ENCODE measurements at regions not wholly inside any gene's neighbourhood (a gene's known extent, or its start where the extent isn't known, plus 50 kb on each side); places are given as distances from the start of the nearest gene placed in this dataset.
"Not testable (repeated sequence)": the region's sequence is repeated elsewhere in the genome, so short reads cannot be mapped to it uniquely, and the experiment has no call there.

DNA sequence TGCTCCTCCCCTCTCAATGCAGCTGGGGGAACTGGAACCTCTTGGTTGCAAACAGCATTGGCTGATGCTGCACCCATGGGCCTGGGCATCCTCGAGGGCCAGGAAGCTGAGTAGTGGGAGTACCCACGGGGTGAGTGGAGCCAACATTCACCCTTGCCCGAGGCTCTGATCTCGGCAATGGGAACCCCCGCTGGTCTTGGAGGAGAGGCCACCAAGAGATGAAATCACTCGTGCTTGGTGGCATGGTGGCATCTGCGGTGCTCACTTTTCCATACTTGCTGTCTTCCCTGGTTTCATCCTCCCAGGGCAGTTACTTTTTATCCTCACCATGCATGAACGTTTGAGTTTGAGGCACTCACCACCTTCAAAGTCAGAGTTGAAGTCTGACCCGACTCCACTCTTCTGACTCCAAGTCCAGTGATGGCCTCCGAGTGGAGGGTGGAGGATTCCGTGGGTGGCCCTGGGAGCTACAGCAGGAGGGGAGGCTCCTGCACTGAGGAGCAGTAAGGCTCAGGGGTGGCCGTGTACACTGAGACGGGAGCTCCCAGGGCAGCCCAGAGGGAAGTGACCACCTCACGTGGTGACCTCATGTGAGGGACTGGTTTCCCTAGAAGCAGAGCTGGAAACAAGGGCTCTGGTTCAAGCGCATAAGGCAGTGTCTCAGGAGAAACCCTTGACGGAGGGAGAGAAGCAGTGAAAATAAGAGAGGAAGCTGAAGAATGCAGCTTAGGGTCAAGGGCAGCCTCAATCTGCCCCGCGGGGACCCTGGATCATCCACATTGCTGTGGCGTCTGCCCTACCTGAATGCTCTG lies 349.1 kb downstream of the TCERG1L start:
- no peak for DNase-seq

DNA sequence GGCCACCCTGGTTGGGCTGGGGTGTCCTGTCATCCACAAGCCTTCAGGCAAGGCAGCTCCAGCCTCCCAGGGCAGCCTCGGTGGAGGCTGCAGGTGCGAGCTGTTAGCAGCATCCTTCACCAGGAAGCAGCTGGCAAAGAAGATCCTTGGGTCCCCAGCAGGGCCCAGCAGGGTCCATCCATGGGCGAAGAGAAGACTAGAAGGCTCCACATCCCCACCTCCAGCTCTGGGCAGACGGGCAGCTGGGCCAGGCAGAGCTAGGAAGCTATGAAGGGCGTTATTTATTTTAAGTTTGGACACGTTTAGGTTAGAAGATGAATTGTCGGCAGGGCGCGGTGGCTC lies 348.5 kb downstream of the TCERG1L start:
- no peak for DNase-seq

DNA sequence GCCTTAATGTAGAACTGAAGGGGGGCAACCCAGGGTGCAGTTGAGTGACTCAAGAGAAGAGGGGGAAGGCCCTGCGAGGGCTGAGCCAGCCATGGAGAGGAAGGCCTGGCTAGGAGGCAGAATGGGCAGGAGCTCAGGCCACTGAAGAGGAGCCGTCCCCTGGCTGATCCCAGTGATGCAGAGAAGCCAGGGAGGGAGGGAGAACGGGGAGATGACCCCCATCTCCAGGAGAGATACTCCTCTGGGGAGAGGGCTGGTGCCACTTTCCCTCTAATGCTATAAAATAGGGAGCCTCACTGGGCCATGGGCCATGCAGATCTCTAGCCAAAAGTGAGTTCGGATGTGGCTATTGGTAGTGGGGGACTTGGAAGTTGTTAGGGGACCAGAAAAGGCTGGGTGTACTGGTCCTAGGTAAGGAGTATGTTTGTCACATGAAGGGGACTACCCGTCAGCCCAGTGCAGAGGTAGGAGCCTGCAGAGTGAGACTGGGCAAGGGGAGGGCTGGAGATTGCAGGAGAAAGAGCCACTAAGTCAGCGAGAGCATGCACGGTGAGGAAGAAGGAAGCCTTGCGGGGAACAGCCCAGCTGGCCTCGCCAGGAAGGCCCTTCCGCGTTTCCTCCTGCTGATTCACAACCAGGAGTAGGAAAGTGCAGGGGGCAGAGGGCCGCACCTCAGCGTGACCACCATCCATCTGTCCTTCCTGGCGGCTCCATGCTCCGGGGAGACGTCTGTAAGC lies 347.6 kb downstream of the TCERG1L start:
- no peak for DNase-seq

DNA sequence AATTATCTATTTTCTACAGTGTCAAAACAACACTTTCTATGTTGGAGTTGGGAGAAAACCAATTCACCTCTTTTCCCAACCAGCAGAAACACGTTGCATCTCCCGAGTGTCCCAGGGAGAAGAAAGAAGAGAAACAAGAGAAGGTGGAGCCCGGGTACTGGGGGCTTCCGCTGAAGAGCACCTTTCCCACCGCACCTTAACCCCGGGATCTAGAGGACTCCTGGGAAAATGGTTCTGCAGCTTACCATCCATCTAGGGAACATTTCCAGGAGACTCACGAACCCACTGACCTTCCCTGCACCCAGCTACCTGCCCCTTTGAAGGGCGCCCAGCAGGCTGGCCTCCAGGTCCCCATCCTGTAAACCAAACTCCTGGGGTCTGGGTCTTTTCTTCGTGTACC lies 346.8 kb downstream of the TCERG1L start:
- no peak for DNase-seq

DNA sequence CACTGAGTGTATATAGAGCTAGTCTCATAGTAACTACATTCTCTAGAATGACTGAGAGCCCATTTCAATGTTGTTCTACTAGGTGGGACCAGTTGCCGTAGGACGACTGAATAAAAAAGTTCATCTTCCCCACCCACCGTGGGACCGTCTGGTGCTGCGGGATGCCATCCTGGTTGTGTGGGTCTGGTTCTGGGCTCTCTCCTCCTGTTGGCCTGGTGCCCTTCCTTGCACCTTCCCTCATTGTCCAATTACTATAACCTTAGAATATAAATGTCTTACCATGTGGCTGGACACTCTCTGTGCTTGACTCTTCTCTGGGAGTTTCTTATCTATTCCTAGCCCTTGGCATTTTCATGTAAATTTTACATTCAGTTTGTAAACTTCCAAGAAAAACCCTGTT lies 344.4 kb downstream of the TCERG1L start:
- DNase-seq: no peak

DNA sequence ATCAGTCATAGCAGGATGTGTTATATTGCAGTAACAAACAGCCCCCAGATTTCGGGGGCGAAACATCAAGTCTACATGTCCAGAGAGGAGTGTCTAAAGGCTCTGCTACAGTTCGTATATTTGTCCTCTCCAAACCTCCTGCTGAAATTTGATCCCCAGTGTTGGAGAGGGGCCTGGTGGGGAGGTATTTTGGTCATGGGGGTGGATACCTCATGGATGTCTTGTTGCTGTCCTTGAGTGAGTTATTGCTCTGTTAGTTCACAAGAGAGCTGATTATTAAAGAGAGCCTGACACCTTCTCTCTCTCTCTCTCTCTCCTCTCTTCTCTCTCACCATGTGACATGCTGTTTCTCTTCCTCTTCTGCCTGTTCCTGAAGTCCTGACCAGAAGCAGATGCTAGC lies 343.7 kb downstream of the TCERG1L start:
- no peak for DNase-seq

DNA sequence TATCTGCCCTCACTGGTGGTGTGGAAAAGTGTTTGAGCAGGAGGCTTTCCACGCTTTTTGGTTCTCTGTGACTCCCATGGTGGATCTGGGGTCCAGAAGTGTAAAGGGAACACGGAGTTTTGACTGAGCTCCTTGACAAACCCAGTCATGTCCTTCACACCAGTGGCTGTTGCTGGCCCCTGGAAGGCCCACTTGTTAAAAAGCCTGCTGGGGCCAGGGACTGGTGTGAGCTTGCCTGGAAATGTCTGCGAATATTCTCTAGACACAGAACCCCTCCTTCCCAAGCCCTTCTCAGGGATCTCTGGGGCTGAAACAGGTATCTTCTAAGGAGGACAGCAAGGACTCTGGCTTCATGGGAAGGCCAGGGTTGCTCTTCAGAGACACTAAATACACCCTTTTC lies 343.0 kb downstream of the TCERG1L start:
- no peak for DNase-seq

DNA sequence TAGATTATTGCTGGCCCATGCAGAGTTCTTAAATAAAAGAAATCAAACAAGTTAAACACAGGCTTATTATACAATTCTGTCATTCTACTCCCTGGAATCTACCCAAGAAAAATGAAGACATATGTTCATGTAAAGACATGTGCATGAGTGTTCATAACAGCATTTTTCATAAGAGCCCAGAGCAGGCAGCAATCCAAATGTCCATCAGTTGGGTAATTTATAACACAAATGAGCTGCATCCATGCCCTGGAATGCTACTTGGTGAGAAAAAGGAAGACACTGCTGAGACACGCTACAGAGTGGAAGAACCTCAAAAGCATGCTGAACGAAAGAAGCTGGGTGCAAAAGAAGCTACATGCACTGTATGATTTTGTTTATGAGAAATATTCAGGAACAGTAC lies 342.6 kb downstream of the TCERG1L start:
- no peak for DNase-seq

DNA sequence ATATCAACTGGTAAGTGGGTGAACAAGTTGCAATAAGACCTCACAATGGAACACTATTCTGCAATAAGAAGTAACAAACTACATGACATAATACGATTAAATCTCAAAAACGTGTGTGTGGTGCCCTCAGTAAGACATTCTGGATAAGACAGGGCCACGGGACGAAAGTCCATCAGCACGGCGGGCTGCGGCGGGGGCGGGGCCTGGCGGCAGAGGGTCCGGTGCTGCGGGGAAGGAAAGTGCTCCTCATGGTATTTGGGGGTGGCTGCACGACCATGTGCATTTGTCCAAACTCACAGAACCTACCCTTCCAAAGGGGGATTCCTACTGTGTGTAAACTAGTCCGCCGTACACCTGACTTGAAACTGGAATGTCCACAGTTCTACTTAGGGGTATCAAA lies 341.8 kb downstream of the TCERG1L start:
- no peak for DNase-seq

DNA sequence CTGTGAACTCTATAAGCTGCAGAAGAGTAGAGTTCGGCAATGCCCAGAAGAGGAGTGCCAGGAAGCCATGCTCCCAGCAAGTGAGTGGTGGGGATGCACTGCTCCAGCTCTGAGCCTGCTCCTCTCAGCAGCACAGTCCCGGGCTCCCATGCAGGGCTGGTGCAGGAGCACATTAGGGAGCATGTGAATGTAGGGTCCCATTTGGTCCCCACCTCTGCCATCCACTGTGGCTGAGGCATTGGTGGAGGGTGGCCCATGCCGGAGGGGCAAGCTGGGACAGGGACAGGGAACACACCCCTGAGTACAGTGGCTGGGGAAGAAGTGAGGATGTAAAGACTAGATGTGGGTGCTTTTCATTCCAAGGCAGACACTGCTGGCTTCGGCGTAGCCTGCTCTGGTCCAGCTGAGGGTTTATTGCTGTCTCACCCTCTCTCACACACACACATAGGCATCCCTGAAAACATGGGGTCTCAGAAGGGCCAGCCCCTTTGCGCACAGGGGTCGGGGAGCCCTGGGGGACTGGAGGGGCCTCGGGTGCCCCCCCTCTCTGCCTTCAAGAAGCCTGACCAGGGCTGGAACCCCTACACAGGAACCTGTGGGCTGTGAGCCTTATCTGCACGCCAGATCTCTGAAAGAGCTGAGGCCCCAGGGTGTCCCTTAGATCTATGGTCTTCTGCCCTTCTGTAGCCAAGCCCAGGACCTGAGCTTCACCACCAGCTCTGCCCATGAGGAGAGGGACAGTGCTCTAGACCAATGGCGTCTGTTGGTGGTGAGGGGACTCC lies 341.0 kb downstream of the TCERG1L start:
- no peak for DNase-seq

DNA sequence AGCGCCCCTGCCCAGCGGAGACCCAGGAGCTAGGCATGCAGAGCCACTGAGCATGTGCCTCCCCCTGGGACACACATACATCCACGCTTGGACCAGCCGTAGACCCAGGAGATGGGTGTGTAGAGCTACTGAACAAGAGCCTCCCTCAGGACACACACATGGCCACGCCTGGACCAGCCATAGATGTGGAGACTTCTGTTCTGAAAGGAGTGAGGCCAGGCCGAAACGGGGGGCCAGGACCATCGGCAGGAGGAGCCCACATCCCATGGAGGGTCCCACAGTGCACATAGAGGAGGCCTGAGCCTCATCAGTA lies 340.4 kb downstream of the TCERG1L start:
- no peak for DNase-seq

DNA sequence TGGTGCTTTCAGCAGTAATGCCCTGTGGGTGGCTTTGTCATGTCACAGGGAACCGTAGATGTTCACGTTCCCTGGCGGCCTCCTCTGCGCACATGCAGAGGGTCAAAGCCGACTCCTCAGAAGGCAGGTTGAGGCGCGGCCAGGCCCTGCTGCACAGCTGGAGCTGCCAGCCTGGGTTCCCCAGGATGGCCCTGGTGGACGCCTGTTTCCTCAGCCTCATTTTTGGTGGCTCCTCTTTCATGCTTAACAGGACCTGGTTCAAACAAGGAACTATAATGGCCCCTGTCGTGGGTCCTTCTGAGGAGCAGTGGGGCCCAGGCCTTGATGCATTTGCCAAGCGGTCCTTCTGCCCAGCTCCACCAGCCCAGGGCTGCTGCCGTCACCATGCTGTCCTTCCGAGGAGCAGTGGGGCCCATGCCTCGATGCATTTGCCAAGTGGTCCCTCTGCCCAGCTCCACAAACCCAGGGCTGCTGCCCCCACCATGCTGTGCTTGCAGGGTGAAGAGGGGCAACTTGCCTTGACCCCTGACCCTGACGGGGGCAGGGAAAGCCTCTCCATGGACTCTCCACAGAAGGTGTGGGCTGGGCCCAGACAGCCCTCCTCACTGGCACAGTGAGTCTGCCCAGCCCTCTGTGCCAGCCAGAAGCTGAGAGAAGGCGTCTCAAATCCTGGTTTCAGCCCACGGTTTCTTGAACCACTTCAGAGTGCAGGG lies 338.2 kb downstream of the TCERG1L start:
- DNase-seq: no peak

DNA sequence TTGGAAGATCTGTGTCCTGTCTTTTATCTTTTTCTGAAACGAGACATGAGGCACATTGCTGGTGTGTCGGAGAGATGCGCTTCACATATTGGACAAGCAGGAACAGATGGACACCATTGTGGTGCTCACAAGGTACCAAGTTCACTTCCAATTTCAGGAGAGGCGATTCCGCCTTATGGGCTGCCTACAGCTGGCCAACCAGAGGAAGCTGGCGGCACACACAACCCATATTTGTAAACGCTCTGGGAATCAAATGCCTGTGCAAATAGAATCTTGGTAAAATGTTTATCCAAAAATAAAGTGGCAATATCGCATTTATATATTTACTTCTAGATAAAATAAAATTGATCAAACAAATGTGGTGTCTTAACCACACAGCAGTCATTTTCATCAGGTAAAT lies 337.4 kb downstream of the TCERG1L start:
- no peak for DNase-seq

DNA sequence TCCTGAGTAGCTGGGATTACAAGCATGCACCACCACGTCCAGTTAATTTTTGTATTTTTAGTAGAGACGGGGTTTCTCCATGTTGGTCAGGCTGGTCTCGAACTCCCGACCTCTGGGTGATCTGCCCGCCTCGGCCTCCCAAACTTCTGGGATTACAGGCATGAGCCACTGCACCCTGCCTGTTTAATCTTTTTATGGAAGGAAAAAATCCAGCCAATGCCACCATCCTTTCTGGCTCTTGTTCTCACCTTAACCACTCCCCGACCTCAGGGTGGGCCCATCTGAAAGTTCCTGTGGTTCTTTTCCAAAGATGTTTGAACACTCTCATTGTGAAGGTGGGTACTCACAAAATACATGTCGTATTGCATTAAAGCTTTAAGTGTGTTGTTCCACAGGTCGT lies 336.2 kb downstream of the TCERG1L start:
- not testable (repeated sequence) for DNase-seq

DNA sequence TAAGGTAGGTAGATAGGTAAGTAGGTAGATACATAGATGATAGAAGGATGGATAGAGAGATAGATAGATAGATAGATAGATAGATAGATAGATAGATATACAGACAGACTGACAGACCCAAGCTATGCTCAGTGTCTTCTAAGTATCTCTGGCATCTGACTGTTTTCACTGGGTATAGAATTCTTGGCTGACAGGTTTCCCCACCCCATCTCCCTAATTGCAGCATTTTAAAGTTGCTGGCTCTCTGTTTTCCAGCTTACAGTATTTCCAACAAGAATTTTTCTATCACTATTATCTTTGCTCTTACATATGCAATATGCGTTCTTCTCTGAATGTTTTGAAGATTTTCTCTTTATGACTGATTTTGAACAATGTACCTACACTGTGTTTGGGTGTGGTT lies 328.7 kb downstream of the TCERG1L start:
- no peak for DNase-seq

DNA sequence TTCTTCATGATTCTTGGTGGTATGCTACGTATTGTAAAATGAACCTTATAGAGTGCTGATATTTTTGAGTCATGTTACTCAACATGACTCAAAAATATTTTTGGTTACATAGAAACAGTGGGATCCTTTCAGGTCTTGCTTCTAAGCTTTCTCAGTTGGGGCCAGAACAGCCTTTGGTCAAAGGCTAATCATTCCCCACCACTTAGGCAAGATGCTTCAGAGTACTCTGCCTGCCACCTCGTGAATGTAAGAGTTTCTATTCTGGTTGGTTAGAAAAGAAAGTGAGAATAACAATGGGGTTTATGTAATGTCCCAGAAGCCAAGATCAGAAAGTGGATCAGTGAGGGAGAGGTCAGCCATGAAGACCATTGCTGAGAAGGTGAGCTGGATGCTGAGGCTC lies 327.8 kb downstream of the TCERG1L start:
- DNase-seq: no peak

DNA sequence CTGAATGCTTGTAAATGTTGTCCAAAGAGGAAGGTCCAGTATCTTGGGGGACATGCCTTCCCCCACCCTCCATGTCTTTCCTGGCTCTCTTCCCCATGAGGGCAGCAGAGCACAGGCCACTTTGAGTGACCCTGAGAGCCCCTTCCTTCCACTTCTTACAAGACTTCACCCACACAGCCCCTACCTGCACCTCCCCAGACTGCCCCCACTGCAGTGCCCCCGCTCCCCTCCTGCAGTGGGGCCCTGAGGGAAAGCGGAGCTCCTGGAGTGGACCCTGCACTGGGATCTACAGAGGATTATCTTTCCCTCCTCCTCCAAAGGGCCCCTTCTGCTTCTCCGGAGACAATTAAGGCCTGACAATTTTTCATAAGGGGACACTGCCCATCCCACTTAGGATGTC lies 326.8 kb downstream of the TCERG1L start:
- DNase-seq: no peak

DNA sequence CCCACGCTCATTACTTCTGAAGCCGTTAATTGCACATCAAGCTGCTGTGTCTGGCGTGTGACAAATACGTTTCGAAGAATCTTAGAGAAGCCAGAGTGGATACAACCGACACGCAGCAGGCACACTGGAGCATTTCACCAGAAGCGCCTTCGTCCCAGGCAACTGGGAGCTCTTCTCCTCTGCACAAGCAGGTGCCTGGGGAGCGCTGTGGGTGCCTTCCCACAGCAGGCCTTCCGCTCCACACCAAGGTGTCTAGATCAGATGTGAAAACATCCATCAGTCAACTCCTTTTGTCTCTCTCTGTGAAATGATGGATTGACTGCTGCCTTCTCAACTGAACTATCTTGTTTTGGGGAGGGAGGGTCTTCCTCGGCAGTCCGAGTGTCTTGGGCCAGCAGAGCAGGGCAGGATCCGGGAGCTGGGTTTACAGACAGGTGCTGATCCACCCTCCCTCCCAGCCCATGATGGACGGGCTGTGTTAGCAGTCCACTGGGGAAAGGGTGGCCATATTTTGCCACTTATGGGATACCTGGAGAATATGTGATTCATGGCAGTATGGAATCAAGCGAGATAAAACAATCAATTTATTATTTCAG lies 326.3 kb downstream of the TCERG1L start:
- DNase-seq: no peak

DNA sequence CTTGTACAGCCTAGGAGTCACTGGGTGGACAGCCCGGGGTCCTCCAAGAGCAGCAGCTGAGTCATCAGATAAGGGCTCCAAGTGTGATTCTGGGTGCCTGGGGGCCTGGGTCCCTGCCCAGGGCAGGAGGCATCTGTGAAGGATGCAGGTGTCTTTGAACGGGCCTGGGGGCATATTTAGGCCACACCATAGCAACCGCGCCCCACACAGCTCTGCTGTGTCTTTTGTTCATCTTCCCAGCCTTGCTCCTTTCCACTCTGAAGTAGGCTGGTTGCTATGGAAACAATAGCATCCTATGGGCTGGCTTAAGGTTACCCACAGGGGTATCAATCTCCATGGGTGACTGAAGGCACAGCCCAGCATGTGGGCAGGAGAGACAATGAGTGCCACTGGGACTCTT lies 324.7 kb downstream of the TCERG1L start:
- DNase-seq: no peak

DNA sequence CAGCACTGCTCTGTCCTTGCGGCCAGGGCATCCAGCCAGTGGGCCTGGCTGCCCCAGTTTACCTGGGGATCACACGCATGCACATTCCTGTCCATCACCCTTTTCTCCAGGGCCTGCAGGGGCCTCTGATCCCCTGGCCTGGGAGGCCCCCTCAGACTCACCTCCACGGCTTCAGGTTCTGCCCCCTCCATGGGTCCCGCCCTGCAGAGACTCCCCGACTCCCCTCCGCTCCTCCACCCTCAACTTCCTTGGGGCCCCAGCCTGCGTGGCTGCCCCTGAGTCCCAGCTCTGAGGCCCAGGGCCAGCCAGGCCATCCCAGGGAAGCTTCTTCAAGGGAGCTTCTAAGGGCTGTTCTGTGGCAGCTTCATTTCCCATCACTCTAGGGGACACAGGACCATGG lies 324.1 kb downstream of the TCERG1L start:
- DNase-seq: no peak

DNA sequence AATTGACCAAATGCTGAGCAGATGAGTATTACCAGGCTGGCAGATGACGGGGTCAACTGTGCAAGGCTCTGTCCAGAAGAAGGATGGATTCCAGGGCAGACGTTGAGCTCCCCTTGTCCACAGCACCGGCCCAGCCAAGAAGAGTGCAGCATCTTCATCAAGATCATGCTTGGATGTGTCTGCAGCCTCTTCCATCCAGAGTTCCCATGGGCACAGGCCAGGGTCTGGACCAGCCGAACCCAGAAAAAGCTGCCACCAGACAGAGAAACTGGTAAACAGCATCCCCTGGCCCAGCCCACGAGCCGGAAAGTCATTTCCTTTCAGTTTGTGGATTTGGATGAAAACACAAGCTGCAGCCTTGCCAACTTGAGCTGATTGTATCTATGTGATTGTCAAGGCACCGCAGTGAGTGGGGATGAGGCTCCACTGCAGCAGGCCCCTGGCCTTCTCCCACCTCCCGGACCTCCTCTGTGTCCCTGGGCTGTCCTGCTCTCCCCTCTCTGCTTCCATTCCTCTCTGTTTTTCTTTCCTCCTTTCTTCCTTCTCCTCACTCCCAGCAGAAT lies 321.8 kb downstream of the TCERG1L start:
- no peak for DNase-seq

DNA sequence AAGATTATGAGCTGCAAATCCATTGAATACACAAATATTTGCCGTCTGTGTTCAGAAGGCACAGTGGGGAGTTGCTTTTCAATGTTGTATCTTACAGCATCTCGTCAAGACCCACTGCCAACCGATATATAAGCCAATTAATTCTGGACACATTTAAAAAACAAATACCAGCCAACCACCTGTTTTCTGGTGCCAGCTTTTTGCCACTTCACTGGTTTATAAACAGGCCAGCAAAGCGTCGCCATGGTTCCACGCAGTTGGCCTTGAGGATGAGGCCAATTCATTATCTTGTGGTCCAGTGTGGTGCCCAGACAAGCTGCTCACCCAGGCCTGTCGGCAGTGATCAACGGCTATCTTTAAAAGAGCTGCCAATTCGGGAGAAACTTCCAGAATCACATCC lies 321.0 kb downstream of the TCERG1L start:
- no peak for DNase-seq
